ENCODE measurements at regions not wholly inside any gene's neighbourhood (a gene's known extent, or its start where the extent isn't known, plus 50 kb on each side); places are given as distances from the start of the nearest gene placed in this dataset.

GRCh38 chr18:27824275-27824674 lies 352.7 kb downstream of the CDH2 start:
- no peak for TF ChIP-seq CTCF (IDR thresholded peaks at IDR 0.05; ENCODE audit: control insufficient read depth, insufficient read depth, low read depth, low read length, missing control alignments)
- H3K4me3 ChIP-seq (ENCODE audit: control insufficient read depth, low read depth, low read length) = no peak overlapping the region
- no peak for DNase-seq (ENCODE audit: low read depth)

GRCh38 chr18:27823053-27823452 lies 353.9 kb downstream of the CDH2 start:
- H3K4me3 ChIP-seq (ENCODE audit: control insufficient read depth, low read depth, low read length) = no peak overlapping the region
- no peak for TF ChIP-seq CTCF (IDR thresholded peaks at IDR 0.05; ENCODE audit: control insufficient read depth, insufficient read depth, low read depth, low read length, missing control alignments)
- no peak for DNase-seq (ENCODE audit: low read depth)

- TF ChIP-seq CTCF (IDR thresholded peaks at IDR 0.05; ENCODE audit: control insufficient read depth, insufficient read depth, low read depth, low read length, missing control alignments) = no peak
- no peak for DNase-seq (ENCODE audit: low read depth)
- no peak overlapping the region for H3K4me3 ChIP-seq (ENCODE audit: control insufficient read depth, low read depth, low read length)
These were observed 368.2 kb downstream of the CDH2 start for GRCh38 chr18:27808683-27809082.

GRCh38 chr18:27803957-27804356 lies 373.0 kb downstream of the CDH2 start:
- no peak overlapping the region for H3K4me3 ChIP-seq (ENCODE audit: control insufficient read depth, low read depth, low read length)
- peak; percentile 2 for DNase-seq (ENCODE audit: low read depth)
- TF ChIP-seq CTCF (IDR thresholded peaks at IDR 0.05; ENCODE audit: control insufficient read depth, insufficient read depth, low read depth, low read length, missing control alignments) = no peak

GRCh38 chr18:27797484-27797883 lies 379.4 kb downstream of the CDH2 start:
- H3K4me3 ChIP-seq (ENCODE audit: control insufficient read depth, low read depth, low read length) = no peak overlapping the region
- TF ChIP-seq CTCF (IDR thresholded peaks at IDR 0.05; ENCODE audit: control insufficient read depth, insufficient read depth, low read depth, low read length, missing control alignments) = no peak
- DNase-seq (ENCODE audit: low read depth) = no peak

- H3K4me3 ChIP-seq (ENCODE audit: control insufficient read depth, low read depth, low read length) = no peak overlapping the region
- no peak for DNase-seq (ENCODE audit: low read depth)
- TF ChIP-seq CTCF (IDR thresholded peaks at IDR 0.05; ENCODE audit: control insufficient read depth, insufficient read depth, low read depth, low read length, missing control alignments) = no peak
These were observed 382.6 kb downstream of the CDH2 start for GRCh38 chr18:27794181-27794926.
